BLaER1 (cell line): ENCODE measurements at regions not wholly inside any gene's neighbourhood (a gene's known extent, or its start where the extent isn't known, plus 50 kb on each side); places are given as distances from the start of the nearest gene placed in this dataset.

Experiments
- H3K27ac ChIP-seq: shearing (Covaris generic); formaldehyde crosslinking; 2 replicates; pipeline ENCODE4 v1.8.1; 2022
- H3K27me3 ChIP-seq: shearing (Covaris generic); formaldehyde crosslinking; 2 replicates; pipeline ENCODE4 v1.8.1; 2022
- H3K36me3 ChIP-seq: shearing (Covaris generic); formaldehyde crosslinking; 2 replicates; pipeline ENCODE4 v1.8.1; 2022
- H3K4me1 ChIP-seq: shearing (Covaris generic); formaldehyde crosslinking; 2 replicates; pipeline ENCODE4 v1.8.1; 2022
- H3K4me2 ChIP-seq: shearing (Covaris generic); formaldehyde crosslinking; 2 replicates; pipeline ENCODE4 v1.8.1; 2022
- H3K4me3 ChIP-seq: shearing (Covaris generic); formaldehyde crosslinking; 2 replicates; pipeline ENCODE4 v1.8.1; 2022
- H3K9ac ChIP-seq: shearing (Covaris generic); formaldehyde crosslinking; 2 replicates; pipeline ENCODE4 v1.8.1; 2022
- H3K9me3 ChIP-seq: shearing (Covaris generic); formaldehyde crosslinking; 2 replicates; pipeline ENCODE4 v1.8.1; 2022
- H4K20me1 ChIP-seq: shearing (Covaris generic); formaldehyde crosslinking; 2 replicates; pipeline ENCODE4 v1.8.1; 2022
- Cebpa-rat ChIP-seq: shearing (Covaris generic); IDR thresholded peaks from 2 replicates; pipeline ENCODE4 v1.8.1; 2022

DNA sequence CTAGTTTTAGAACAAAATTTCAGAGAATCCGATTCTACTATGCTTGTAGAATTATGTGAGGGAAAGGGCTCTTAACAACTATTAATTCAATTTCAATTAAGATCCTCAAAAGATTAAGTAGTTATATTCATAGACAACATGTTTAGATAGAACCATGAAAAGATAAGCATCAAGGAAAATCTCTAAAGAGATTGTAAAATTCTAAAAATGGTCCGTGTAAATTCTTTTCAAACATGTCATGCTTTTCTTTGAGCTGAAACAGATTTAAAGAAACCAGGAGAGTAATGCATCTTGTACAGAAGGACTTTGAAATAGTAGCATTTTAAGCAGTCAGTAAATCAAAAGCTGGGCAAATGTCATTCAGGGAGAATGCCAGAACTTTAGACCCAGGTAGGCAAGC is 1080.6 kb upstream of the B3GALT2 start:
- H3K27me3 ChIP-seq: no peaks in the 10 kb centered on the region
- no peaks in the 10 kb centered on the region for H3K36me3 ChIP-seq
- H3K4me3 ChIP-seq: no peak overlapping the region
- H3K4me1 ChIP-seq: no peaks in the 10 kb centered on the region
- H3K9ac ChIP-seq: no peak overlapping the region
- H3K4me2 ChIP-seq: no peak overlapping the region
- no peak for TF ChIP-seq Cebpa-rat
- peaks cover 19% of the 10 kb centered on the region for H3K9me3 ChIP-seq
- H3K27ac ChIP-seq: no peak overlapping the region
- H4K20me1 ChIP-seq: no peaks in the 10 kb centered on the region

DNA sequence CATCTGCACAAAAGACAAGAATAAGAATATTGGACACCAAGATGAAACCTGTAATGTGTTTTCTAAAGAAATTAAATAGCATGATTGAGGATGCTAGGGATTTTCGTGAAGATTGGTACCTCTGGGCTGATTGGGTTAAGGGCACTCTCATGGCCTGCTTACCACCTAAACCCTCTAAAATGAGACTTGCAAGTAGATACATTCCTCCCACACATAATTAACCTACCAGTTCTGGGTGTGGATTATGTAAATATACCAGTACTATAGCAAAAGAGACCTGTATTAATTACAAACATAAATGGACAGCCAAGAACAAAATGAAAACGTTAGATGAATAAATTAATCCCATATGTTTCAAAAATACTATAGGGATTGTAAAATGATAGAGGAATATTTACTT is 1069.6 kb upstream of the B3GALT2 start:
- H3K36me3 ChIP-seq: no peaks in the 10 kb centered on the region
- H3K9me3 ChIP-seq: no peaks in the 10 kb centered on the region
- H3K4me2 ChIP-seq: no peak overlapping the region
- no peaks in the 10 kb centered on the region for H4K20me1 ChIP-seq
- no peak overlapping the region for H3K4me3 ChIP-seq
- no peaks in the 10 kb centered on the region for H3K4me1 ChIP-seq
- no peak for TF ChIP-seq Cebpa-rat
- no peak overlapping the region for H3K9ac ChIP-seq
- no peak overlapping the region for H3K27ac ChIP-seq
- no peaks in the 10 kb centered on the region for H3K27me3 ChIP-seq

DNA sequence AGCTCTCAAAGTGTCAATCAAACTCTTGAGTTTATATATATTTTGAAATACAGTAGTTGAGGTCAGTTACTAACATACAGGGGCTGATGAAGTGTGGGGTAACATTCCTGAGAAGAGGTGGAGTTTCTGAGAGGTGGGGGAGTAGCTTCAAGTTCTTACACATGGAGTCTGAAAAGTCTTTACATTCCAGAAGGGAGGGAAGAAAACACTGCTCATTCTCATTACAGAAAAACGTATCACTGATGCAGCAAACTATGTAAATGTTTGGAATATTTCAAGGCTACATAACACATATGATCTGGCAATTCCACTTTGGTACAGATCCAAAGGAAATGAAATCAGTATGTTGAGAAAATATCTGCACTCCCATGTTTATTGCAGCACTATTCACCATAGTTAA is 1065.8 kb upstream of the B3GALT2 start:
- H3K36me3 ChIP-seq: no peaks in the 10 kb centered on the region
- H3K27me3 ChIP-seq: no peaks in the 10 kb centered on the region
- H3K9ac ChIP-seq: no peak overlapping the region
- H3K4me3 ChIP-seq: no peak overlapping the region
- no peaks in the 10 kb centered on the region for H3K9me3 ChIP-seq
- TF ChIP-seq Cebpa-rat: no peak
- H3K27ac ChIP-seq: no peak overlapping the region
- H3K4me2 ChIP-seq: no peak overlapping the region
- no peaks in the 10 kb centered on the region for H3K4me1 ChIP-seq
- H4K20me1 ChIP-seq: no peaks in the 10 kb centered on the region

DNA sequence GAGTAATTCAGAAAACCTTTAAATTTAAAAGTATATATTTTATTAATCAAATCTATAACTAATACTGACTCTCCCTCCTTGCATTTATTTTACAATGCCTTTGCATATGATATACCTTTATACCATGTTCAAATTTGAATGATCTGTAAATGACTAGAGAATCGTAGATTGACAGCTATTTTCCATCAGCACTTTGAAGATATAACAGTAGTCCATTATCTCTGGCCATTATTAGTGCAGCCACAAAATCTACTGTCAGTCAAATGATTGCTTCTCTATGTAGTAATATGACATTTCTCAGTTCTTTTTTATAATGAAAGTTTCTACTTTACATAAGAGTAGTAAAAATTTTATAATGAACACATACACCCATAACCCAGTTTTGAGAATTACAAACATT is 1054.8 kb upstream of the B3GALT2 start:
- Histone ChIP-seq H3K4me2 (no peak overlapping the region), H4K20me1 (no peaks in the 10 kb centered on the region), H3K9ac (no peak overlapping the region), H3K4me1 (no peaks in the 10 kb centered on the region), H3K27ac (no peak overlapping the region), H3K9me3 (no peaks in the 10 kb centered on the region), H3K36me3 (no peaks in the 10 kb centered on the region), H3K27me3 (no peaks in the 10 kb centered on the region), H3K4me3 (no peak overlapping the region)
- TF ChIP-seq Cebpa-rat: no peak

DNA sequence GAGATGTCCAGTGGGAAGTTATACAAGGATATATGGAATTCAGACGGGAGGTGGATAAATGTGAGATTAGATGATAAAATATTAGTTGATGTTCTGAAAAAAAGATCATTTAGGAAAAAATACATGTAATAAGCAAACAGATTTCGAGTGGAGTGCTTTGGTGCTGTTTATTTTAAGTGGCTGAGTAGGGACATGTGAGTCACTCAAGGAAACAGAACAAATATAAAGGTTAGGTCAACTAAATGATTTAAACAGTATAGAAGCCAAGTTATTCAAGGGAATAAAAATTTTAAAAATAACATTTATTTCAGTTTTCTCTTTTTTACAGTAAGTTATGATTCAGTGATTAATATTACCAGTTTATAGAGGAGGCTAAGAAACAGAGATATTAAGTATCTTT is 1046.7 kb upstream of the B3GALT2 start:
- TF ChIP-seq Cebpa-rat: no peak
- Histone ChIP-seq H3K9me3 (peaks cover 10% of the 10 kb centered on the region), H3K27me3 (no peaks in the 10 kb centered on the region), H3K9ac (no peak overlapping the region), H3K4me2 (no peak overlapping the region), H3K36me3 (no peaks in the 10 kb centered on the region), H3K27ac (no peak overlapping the region), H3K4me1 (no peaks in the 10 kb centered on the region), H3K4me3 (no peak overlapping the region), H4K20me1 (no peaks in the 10 kb centered on the region)

DNA sequence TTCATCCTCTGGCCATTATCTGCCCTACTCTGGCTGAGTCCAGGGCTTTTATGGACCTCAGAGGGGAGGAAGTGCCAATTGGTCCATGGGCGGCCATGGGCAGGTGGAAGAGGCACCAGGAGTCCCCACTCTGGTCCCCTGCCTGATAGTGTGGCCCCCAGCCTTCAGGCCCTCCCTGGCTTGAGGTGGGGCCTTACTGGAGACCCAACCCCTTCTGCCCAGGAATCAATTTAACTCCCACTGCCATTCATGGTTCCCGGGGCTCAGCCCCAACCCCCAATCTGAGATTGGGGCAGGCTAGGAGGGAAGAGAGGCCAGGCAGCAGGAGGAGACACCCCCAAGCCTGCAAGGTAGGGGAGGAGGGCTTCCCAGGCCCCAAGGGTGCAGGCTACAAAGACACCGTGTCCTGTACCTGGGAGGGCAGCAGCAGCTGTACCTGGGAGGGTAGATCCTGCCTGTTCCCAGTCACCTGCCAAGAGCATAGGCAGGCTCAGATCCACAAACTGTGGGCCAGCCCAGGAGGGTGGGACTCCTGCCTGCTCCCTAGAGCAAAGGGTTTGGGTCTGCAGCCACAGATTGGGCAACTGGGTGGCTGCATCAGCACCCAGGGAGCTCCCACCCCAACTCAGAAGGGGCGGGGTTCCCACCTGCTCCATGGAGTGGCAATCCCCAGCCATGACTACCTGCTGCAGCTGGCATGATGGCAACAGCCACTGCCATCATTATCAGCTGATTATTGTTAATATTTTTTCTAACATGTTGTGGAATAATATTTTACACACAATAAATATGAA is 1044.1 kb upstream of the B3GALT2 start:
- no peak overlapping the region for H3K27ac ChIP-seq
- H3K36me3 ChIP-seq: no peaks in the 10 kb centered on the region
- H3K4me3 ChIP-seq: no peak overlapping the region
- peaks cover 15% of the 10 kb centered on the region for H3K4me1 ChIP-seq
- H3K9me3 ChIP-seq: peaks cover 10% of the 10 kb centered on the region
- no peak for TF ChIP-seq Cebpa-rat
- H3K27me3 ChIP-seq: no peaks in the 10 kb centered on the region
- H4K20me1 ChIP-seq: no peaks in the 10 kb centered on the region
- no peak overlapping the region for H3K9ac ChIP-seq
- H3K4me2 ChIP-seq: no peak overlapping the region

DNA sequence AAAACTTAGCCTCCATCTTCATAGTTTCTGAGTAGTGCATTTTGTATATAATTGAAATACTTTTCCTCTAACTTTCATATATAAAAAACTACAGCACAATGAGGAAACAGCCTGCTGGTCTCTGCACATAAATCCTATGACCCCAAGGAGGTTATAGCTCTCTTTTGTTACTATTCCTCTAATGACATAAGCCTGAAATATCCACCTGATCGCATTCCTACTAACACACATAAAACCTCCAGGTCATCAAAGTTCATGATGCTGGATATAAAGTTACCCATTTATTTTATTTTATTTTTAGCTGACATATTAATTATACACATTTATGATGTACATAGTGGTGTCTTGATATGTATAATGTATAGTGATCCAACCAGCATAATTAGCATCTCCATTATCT is 1042.0 kb upstream of the B3GALT2 start:
- H3K4me2 ChIP-seq: no peak overlapping the region

DNA sequence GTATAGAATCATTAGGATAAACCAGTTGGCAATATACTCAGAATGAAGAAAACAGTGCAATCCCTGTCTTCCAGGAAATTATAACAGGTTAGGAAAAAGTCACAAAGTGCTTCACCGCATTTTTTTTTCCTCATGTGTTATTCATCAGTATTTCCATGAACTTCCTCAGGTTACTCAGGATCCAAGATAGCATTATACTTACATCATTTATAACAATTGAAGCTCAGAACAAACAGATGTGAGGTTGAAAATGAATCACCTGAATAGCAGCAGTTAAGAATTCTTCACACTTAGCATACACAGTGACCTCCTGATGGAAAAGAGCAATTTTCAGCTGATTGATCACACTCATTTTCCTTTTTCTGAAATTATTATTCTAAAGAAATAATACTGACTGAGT is 1040.7 kb upstream of the B3GALT2 start:
- no peak overlapping the region for H3K27ac ChIP-seq
- H3K4me1 ChIP-seq: peaks cover 21% of the 10 kb centered on the region
- no peak overlapping the region for H3K4me3 ChIP-seq
- H3K4me2 ChIP-seq: no peak overlapping the region
- H3K36me3 ChIP-seq: no peaks in the 10 kb centered on the region
- H3K9me3 ChIP-seq: peaks cover 10% of the 10 kb centered on the region
- no peaks in the 10 kb centered on the region for H4K20me1 ChIP-seq
- H3K27me3 ChIP-seq: no peaks in the 10 kb centered on the region
- H3K9ac ChIP-seq: no peak overlapping the region
- TF ChIP-seq Cebpa-rat: no peak

More for the DNA sequence above, 1042.0 kb upstream of the B3GALT2 start:
- no peaks in the 10 kb centered on the region for H3K36me3 ChIP-seq
- no peak overlapping the region for H3K9ac ChIP-seq
- no peaks in the 10 kb centered on the region for H4K20me1 ChIP-seq
- H3K4me3 ChIP-seq: no peak overlapping the region
- H3K27me3 ChIP-seq: no peaks in the 10 kb centered on the region
- TF ChIP-seq Cebpa-rat: no peak
- peaks cover 10% of the 10 kb centered on the region for H3K9me3 ChIP-seq
- no peak overlapping the region for H3K27ac ChIP-seq
- H3K4me1 ChIP-seq: peaks cover 21% of the 10 kb centered on the region

DNA sequence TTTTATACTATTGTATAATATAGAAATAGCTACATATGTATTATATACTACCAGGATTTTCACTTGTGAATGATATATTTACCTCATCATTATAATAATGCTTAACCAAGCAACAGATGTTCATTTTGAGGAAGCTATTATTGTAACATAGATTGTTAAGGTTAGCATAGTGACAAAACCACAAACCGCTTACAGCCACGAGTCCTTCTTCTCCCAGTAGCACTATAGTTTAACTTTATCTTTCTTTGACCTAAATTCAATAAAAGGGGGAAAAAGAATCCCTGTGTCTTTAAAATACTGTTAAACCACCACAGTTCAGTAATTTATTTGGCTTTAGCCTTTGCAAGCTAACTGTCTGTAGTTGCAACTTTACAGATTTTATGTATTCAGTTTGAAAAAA is 1039.4 kb upstream of the B3GALT2 start:
- Histone ChIP-seq H3K36me3 (no peaks in the 10 kb centered on the region), H3K9me3 (peaks cover 9% of the 10 kb centered on the region), H3K4me3 (no peak overlapping the region), H3K4me1 (peaks cover 21% of the 10 kb centered on the region), H3K4me2 (peak overlapping the region; percentile 65), H3K9ac (no peak overlapping the region), H3K27me3 (no peaks in the 10 kb centered on the region), H4K20me1 (no peaks in the 10 kb centered on the region), H3K27ac (no peak overlapping the region)
- no peak for TF ChIP-seq Cebpa-rat

DNA sequence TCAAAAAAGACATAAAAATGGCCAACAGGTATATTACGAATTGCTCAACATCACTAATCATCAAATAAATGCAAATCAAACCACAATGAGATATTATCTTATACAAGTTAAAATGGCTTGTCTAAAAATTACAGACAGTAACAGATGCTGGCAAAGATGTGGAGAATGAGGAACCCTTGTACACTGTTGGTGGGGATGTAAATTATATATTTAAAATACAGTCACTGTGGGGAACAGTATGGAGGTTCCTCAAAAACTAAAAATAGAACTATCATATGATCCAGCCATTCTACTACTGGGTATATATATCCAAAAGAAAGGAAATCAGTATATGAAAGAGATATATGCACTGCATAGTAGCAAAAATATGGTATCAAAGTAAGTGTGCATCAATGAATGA is 1037.2 kb upstream of the B3GALT2 start:
- Histone ChIP-seq H3K9ac (no peak overlapping the region), H3K4me1 (peaks cover 21% of the 10 kb centered on the region), H3K36me3 (no peaks in the 10 kb centered on the region), H3K4me3 (no peak overlapping the region), H3K27me3 (no peaks in the 10 kb centered on the region), H3K9me3 (no peaks in the 10 kb centered on the region), H3K4me2 (no peak overlapping the region), H3K27ac (no peak overlapping the region), H4K20me1 (no peaks in the 10 kb centered on the region)
- TF ChIP-seq Cebpa-rat: no peak

DNA sequence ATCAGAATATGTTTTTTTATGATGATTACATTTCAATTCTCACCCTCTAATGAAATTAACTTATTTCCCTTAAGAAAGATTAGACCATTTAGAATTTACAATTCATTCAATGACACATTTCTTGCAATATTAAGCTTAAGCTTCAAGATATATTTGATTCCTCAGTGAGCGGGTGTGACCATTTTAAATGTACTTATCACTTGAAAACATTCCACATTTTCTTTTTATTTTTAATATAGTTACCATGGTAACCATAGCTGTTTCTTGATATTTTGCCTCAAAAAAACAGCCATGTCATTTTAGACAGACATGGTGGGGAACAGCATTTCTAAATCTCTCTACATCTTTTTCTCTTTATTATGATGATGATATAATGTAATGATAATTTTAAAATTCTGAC is 1029.0 kb upstream of the B3GALT2 start:
- no peak for TF ChIP-seq Cebpa-rat
- Histone ChIP-seq H3K4me1 (no peaks in the 10 kb centered on the region), H3K9ac (no peak overlapping the region)

More for the DNA sequence above, 1029.0 kb upstream of the B3GALT2 start:
- H3K27me3 ChIP-seq: no peaks in the 10 kb centered on the region
- no peak overlapping the region for H3K4me2 ChIP-seq
- no peak overlapping the region for H3K27ac ChIP-seq
- H4K20me1 ChIP-seq: no peaks in the 10 kb centered on the region
- 0 out of 2 replicates have a peak, but pooled peaks cover 3% of the 10 kb centered on the region for H3K9me3 ChIP-seq
- no peaks in the 10 kb centered on the region for H3K36me3 ChIP-seq
- H3K4me3 ChIP-seq: no peak overlapping the region
